ENCODE measurements at regions not wholly inside any gene's neighbourhood (a gene's known extent, or its start where the extent isn't known, plus 50 kb on each side); places are given as distances from the start of the nearest gene placed in this dataset.

DNA sequence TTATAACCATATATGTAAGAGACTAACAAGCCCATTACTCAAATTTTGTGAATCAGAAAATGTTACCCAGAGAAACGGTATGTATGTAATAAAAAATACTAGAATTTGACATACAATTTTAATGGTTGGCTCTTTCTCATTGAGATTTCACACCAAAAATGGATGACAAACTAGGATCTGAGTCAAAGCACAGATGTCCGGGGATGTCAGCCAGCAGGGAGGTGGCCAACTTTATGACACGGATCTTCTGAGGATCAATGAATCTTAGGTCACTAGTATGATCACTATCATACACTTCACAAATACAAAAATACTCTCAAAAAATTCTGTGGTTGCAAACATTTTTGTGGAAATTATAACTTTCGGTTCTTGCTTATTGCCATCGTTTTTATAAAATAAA, 173.5 kb upstream of the NFE2L3 start:
- TF ChIP-seq POLR2A (IDR thresholded peaks at IDR 0.05; ENCODE audit: low read length) (no peak), GATA1 (IDR thresholded peaks at IDR 0.05; ENCODE audit: low read depth, low read length) (no peak)

Measured in erythroblast (primary cell).